ENCODE measurements at regions not wholly inside any gene's neighbourhood (a gene's known extent, or its start where the extent isn't known, plus 50 kb on each side); places are given as distances from the start of the nearest gene placed in this dataset.

- TF ChIP-seq POLR2AphosphoS5 (IDR thresholded peaks at IDR 0.05; ENCODE audit: low read depth, low read length) (no peak), SIN3A (IDR thresholded peaks at IDR 0.05; ENCODE audit: borderline replicate concordance, insufficient read depth, low read depth, low read length) (no peak), TCF7L2 (IDR thresholded peaks at IDR 0.05; ENCODE audit: low read depth, low read length) (no peak), REST (IDR thresholded peaks at IDR 0.05; ENCODE audit: insufficient read depth in 1 of 2, low read depth in 2 of 2, low read length in 1 of 2) (no peak), CTCF (IDR thresholded peaks at IDR 0.05) (no peak)
- H3K27me3 ChIP-seq (ENCODE audit: control insufficient read depth, insufficient read depth, low read length): no peaks in the 10 kb centered on the region
- no peaks in the 10 kb centered on the region for H3K9me3 ChIP-seq (ENCODE audit: control insufficient read depth, insufficient read depth, low read depth, low read length)
- H3K36me3 ChIP-seq (ENCODE audit: control insufficient read depth, insufficient read depth, low read length): no peaks in the 10 kb centered on the region
- no peak for DNase-seq (ENCODE audit: low read depth, low spot score)
- H3K4me3 ChIP-seq (ENCODE audit: low read depth in 2 of 2, low read length in 2 of 2): no peak overlapping the region
- no peaks in the 10 kb centered on the region for H3K4me1 ChIP-seq (ENCODE audit: control insufficient read depth, insufficient read depth, low read length)
- in situ Hi-C loops (cut with HindIII; ENCODE audit: low pct_unique_long_range_greater_than_20kb, low sequenced_read_pairs) (no loop called here), intact Hi-C loops (cut with micrococcal nuclease; ENCODE audit: unreplicated experiment) (no loop called here)
- BruUV-seq (replicated peaks): no TSS peak
- H3K27ac ChIP-seq (ENCODE audit: low read length): no peak overlapping the region
- ATAC-seq: no peak
- POLR2A ChIA-PET: no interaction called here
- CTCF ChIA-PET: no interaction called here
Observed at GRCh38 chr2:228408529-228409227, 227.2 kb upstream of the SPHKAP start.

- in situ Hi-C loops (cut with HindIII; ENCODE audit: low pct_unique_long_range_greater_than_20kb, low sequenced_read_pairs): no loop called here
Observed at GRCh38 chr2:228407821-228408220, 226.3 kb upstream of the SPHKAP start.

More at GRCh38 chr2:228407821-228408220, 226.3 kb upstream of the SPHKAP start:
- ATAC-seq (no peak), DNase-seq (ENCODE audit: low read depth, low spot score) (no peak)
- intact Hi-C loops (cut with micrococcal nuclease; ENCODE audit: unreplicated experiment): no loop called here
- no peaks in the 10 kb centered on the region for H3K9me3 ChIP-seq (ENCODE audit: control insufficient read depth, insufficient read depth, low read depth, low read length)
- ChIA-PET CTCF (no interaction called here), POLR2A (no interaction called here)
- no peaks in the 10 kb centered on the region for H3K4me1 ChIP-seq (ENCODE audit: control insufficient read depth, insufficient read depth, low read length)
- H3K4me3 ChIP-seq (ENCODE audit: low read depth in 2 of 2, low read length in 2 of 2): no peak overlapping the region
- H3K27ac ChIP-seq (ENCODE audit: low read length): no peak overlapping the region
- BruUV-seq (replicated peaks): no TSS peak
- no peak for TF ChIP-seq REST (IDR thresholded peaks at IDR 0.05; ENCODE audit: insufficient read depth in 1 of 2, low read depth in 2 of 2, low read length in 1 of 2)
- no peak for TF ChIP-seq POLR2AphosphoS5 (IDR thresholded peaks at IDR 0.05; ENCODE audit: low read depth, low read length)
- TF ChIP-seq CTCF (IDR thresholded peaks at IDR 0.05): no peak
- TF ChIP-seq TCF7L2 (IDR thresholded peaks at IDR 0.05; ENCODE audit: low read depth, low read length): no peak
- TF ChIP-seq SIN3A (IDR thresholded peaks at IDR 0.05; ENCODE audit: borderline replicate concordance, insufficient read depth, low read depth, low read length): no peak
- no peaks in the 10 kb centered on the region for H3K36me3 ChIP-seq (ENCODE audit: control insufficient read depth, insufficient read depth, low read length)
- no peaks in the 10 kb centered on the region for H3K27me3 ChIP-seq (ENCODE audit: control insufficient read depth, insufficient read depth, low read length)

All from Panc1 (cell line).